OCI-LY7 (cell line): ENCODE measurements at regions not wholly inside any gene's neighbourhood (a gene's known extent, or its start where the extent isn't known, plus 50 kb on each side); places are given as distances from the start of the nearest gene placed in this dataset.

Source experiments
- EZH2phosphoT487 ChIP-seq: fragments of 200-600 bp; sonication (generic); IDR thresholded peaks from 2 replicates; pipeline ENCODE4 v1.6.1; 2018; ENCODE audit warnings: low read depth, borderline replicate concordance, mild to moderate bottlenecking, mixed run types, antibody characterized with exemption, low read length, moderate library complexity, mixed read lengths
- TF ChIP-seq, protein P1 (sequence below): fragments of 200-600 bp; sonication (generic); conservative IDR thresholded peaks from 2 replicates; pipeline ENCODE4 v1.5.1; 2014; ENCODE audit warnings: mild to moderate bottlenecking, antibody characterized with exemption, low read length, moderate library complexity, mixed read lengths

DNA sequence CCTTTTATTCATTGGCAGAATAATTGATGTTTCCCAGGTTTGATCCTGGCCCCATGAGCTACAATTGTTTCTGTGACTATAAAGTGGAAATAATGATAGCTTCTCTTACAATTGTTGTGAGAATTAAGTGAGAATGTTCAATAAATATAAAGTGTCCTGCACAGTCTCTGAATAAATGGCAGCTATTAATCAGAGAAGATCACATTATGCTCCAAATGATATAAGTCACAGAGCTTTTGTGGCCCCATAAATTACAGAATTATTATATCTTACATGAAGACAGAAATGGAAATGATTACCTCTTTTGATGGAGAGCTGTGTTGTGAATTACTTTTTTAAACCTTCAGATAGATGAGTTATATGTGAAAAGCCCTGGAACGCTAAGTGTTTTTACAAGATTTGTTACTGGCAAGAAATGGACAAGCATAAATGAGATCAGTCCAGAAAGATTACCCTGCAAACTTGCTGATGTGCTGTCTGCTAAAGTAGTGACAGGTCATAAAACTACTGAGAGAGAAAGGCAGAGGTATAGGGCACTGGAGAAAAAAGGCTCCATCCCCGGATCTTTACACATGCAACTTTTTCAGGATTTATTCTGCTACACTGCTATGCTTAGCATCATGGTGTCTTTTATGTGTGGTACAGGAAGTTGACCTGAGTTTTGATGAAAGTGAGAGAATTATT lies 750.9 kb upstream of the GOT2 start:
- TF ChIP-seq, protein P1, sequence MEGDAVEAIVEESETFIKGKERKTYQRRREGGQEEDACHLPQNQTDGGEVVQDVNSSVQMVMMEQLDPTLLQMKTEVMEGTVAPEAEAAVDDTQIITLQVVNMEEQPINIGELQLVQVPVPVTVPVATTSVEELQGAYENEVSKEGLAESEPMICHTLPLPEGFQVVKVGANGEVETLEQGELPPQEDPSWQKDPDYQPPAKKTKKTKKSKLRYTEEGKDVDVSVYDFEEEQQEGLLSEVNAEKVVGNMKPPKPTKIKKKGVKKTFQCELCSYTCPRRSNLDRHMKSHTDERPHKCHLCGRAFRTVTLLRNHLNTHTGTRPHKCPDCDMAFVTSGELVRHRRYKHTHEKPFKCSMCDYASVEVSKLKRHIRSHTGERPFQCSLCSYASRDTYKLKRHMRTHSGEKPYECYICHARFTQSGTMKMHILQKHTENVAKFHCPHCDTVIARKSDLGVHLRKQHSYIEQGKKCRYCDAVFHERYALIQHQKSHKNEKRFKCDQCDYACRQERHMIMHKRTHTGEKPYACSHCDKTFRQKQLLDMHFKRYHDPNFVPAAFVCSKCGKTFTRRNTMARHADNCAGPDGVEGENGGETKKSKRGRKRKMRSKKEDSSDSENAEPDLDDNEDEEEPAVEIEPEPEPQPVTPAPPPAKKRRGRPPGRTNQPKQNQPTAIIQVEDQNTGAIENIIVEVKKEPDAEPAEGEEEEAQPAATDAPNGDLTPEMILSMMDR: no peak
- TF ChIP-seq EZH2phosphoT487: no peak
